GM23338 (cell line): ENCODE measurements at regions not wholly inside any gene's neighbourhood (a gene's known extent, or its start where the extent isn't known, plus 50 kb on each side); places are given as distances from the start of the nearest gene placed in this dataset.

Experiments
- ATAC-seq: fragments of 200-7000 bp; cut with Tn5 transposase; 3 replicates; pipeline ENCODE4 v1.9.1; 2020
- DNase-seq: peaks from one replicate; pipeline ENCODE4 v3.0.0-alpha.2; 2015; ENCODE audit warnings: low spot score
- H2AFZ ChIP-seq: fragments of 200-600 bp; sonication (generic); 2 replicates; pipeline ENCODE4 v1.8.0; 2016; ENCODE audit warnings: antibody characterized with exemption, mild to moderate bottlenecking, moderate library complexity
- H3F3A ChIP-seq: fragments of 200-600 bp; sonication (generic); replicated peaks from 2 replicates; pipeline ENCODE4 v1.8.0; 2017; ENCODE audit warnings: antibody characterized with exemption, mixed run types, low read depth
- H3K27ac ChIP-seq: fragments of 200-600 bp; sonication (generic); 2 replicates; pipeline ENCODE4 v1.6.1; 2016; ENCODE audit warnings: low read depth
- H3K27me3 ChIP-seq: fragments of 200-600 bp; sonication (generic); 2 replicates; pipeline ENCODE4 v1.8.0; 2016; ENCODE audit warnings: mild to moderate bottlenecking, mixed run types, moderate library complexity; ENCODE audit not compliant: insufficient read depth
- H3K36me3 ChIP-seq: fragments of 200-600 bp; sonication (generic); 2 replicates; pipeline ENCODE4 v1.8.0; 2016; ENCODE audit warnings: mild to moderate bottlenecking; ENCODE audit not compliant: insufficient read depth
- H3K4me1 ChIP-seq: fragments of 200-600 bp; sonication (generic); 2 replicates; pipeline ENCODE4 v1.8.0; 2016; ENCODE audit warnings: mild to moderate bottlenecking, moderate library complexity; ENCODE audit not compliant: insufficient read depth
- H3K4me2 ChIP-seq: fragments of 200-600 bp; sonication (generic); 2 replicates; pipeline ENCODE4 v1.7.1; 2017; ENCODE audit warnings: mixed run types
- H3K4me3 ChIP-seq: fragments of 200-600 bp; sonication (generic); 2 replicates; pipeline ENCODE4 v1.6.1; 2016; ENCODE audit warnings: mixed run types
- H3K79me2 ChIP-seq: fragments of 200-600 bp; sonication (generic); replicated peaks from 2 replicates; pipeline ENCODE4 v1.8.0; 2017; ENCODE audit warnings: mild to moderate bottlenecking; ENCODE audit not compliant: insufficient read depth
- H3K9me2 ChIP-seq: fragments of 200-600 bp; sonication (generic); 2 replicates; pipeline ENCODE4 v1.8.0; 2017; ENCODE audit not compliant: insufficient read depth
- H4K20me1 ChIP-seq: fragments of 200-600 bp; sonication (generic); replicated peaks from 2 replicates; pipeline ENCODE4 v1.8.0; 2017; ENCODE audit warnings: mild to moderate bottlenecking; ENCODE audit not compliant: insufficient read depth
- H3K27ac Mint-ChIP-seq: 2 replicates; pipeline ENCODE4 v1.8.0; 2020; ENCODE audit warnings: inconsistent platforms, mild to moderate bottlenecking, moderate library complexity, mixed read lengths
- H3K27me3 Mint-ChIP-seq: 3 replicates; pipeline ENCODE4 v1.8.0; 2022; ENCODE audit warnings: low read depth, mild to moderate bottlenecking, moderate library complexity, mixed read lengths, inconsistent platforms; ENCODE audit not compliant: insufficient read depth, poor library complexity
- H3K36me3 Mint-ChIP-seq: 3 replicates; pipeline ENCODE4 v1.8.0; 2021; ENCODE audit warnings: low read depth, mild to moderate bottlenecking, inconsistent platforms, moderate library complexity, mixed read lengths
- H3K4me1 Mint-ChIP-seq: 3 replicates; pipeline ENCODE4 v1.8.0; 2020; ENCODE audit warnings: mild to moderate bottlenecking, inconsistent platforms, mixed read lengths
- H3K4me3 Mint-ChIP-seq: 3 replicates; pipeline ENCODE4 v1.8.0; 2021; ENCODE audit warnings: moderate library complexity, mild to moderate bottlenecking, inconsistent platforms, mixed read lengths
- H3K9me3 Mint-ChIP-seq: 3 replicates; pipeline ENCODE4 v1.8.0; 2020; ENCODE audit warnings: moderate library complexity, mild to moderate bottlenecking, inconsistent platforms, mixed read lengths
- CREB1 ChIP-seq: fragments of 250-450 bp; sonication (Bioruptor Pico); IDR thresholded peaks from 2 replicates; pipeline ENCODE4 v1.5.0; 2020; ENCODE audit warnings: low read depth, mild to moderate bottlenecking, moderate library complexity
- EZH2 ChIP-seq: fragments of 200-600 bp; sonication (generic); IDR thresholded peaks from one replicate; pipeline ENCODE4 v1.8.0; 2017; ENCODE audit warnings: antibody characterized with exemption, mild to moderate bottlenecking, low read depth; ENCODE audit not compliant: unreplicated experiment
- EZH2phosphoT487 ChIP-seq: fragments of 200-600 bp; sonication (generic); IDR thresholded peaks from one replicate; pipeline ENCODE4 v1.8.1; 2018; ENCODE audit warnings: antibody characterized with exemption; ENCODE audit not compliant: unreplicated experiment
- JUNB ChIP-seq: IDR thresholded peaks from one replicate; pipeline ENCODE4 v1.6.1; 2016; ENCODE audit warnings: antibody characterized with exemption; ENCODE audit not compliant: unreplicated experiment
- NANOG ChIP-seq: IDR thresholded peaks from 2 replicates; pipeline ENCODE4 v1.6.1; 2016; ENCODE audit warnings: antibody characterized with exemption, borderline replicate concordance
- POLR2AphosphoS5 ChIP-seq: IDR thresholded peaks from 2 replicates; pipeline ENCODE4 v1.6.1; 2016; ENCODE audit warnings: antibody characterized with exemption, low read depth
- STAT1 ChIP-seq: IDR thresholded peaks from one replicate; pipeline ENCODE4 v1.6.1; 2016; ENCODE audit warnings: antibody characterized with exemption; ENCODE audit not compliant: unreplicated experiment
- ZNF114 ChIP-seq: fragments of 250-450 bp; sonication (Bioruptor Pico); IDR thresholded peaks from 2 replicates; pipeline ENCODE4 v1.5.0; 2020; ENCODE audit warnings: mild to moderate bottlenecking, moderate library complexity
- ZNF331 ChIP-seq: fragments of 250-450 bp; sonication (Bioruptor Pico); IDR thresholded peaks from 2 replicates; pipeline ENCODE4 v1.5.0; 2020; ENCODE audit warnings: low read depth, mild to moderate bottlenecking, moderate library complexity
- TF ChIP-seq, protein P1 (sequence below): IDR thresholded peaks from one replicate; pipeline ENCODE4 v1.6.1; 2018; ENCODE audit warnings: antibody characterized with exemption; ENCODE audit not compliant: unreplicated experiment
- TF ChIP-seq, protein P2 (sequence below), 2 experiments: fragments of 200-600 bp in 1 of 2; sonication (generic) in 1 of 2; conservative IDR thresholded peaks; 2 replicates each; pipeline versions ENCODE4 v1.5.1 to v1.6.1; 2016 to 2017; ENCODE audit warnings: antibody characterized with exemption in 2 of 2, low read depth in 2 of 2, mild to moderate bottlenecking in 2 of 2, moderate library complexity in 1 of 2
- TF ChIP-seq, protein P3 (sequence below): IDR thresholded peaks from 2 replicates; pipeline ENCODE4 v1.6.1; 2016; ENCODE audit warnings: antibody characterized with exemption

DNA sequence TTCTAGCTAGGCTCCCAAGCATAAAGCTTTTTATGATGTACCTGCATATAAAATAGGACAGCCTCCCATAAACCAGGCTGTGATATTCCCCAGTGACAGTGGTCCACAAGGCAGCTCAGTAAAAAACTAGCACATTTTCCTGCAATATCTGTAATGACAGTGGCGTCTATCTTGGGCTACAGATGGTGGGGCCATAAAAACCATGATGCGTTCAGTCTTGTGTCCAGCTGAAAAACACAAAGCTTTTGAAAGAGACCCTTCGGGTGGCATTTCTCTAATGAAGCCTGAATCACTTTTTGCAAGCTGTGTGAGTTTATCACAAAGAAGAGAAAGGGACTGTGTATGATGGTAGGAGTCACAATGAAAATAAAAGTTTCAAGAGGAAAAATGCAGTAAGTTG lies 183.5 kb downstream of the DSC3 start:
- Mint-ChIP-seq H3K36me3 (no peaks in the 10 kb centered on the region), H3K9me3 (no peaks in the 10 kb centered on the region), H3K4me3 (no peak overlapping the region), H3K27me3 (no peaks in the 10 kb centered on the region), H3K4me1 (peaks cover 3% of the 10 kb centered on the region; the same call in 2 of the 3 replicates), H3K27ac (no peak overlapping the region)
- H3K4me1 ChIP-seq, result no peaks in the 10 kb centered on the region
- H3F3A ChIP-seq, result no peaks in the 10 kb centered on the region
- H2AFZ ChIP-seq, result no peak overlapping the region
- no peaks in the 10 kb centered on the region for H3K79me2 ChIP-seq
- H3K27ac ChIP-seq, result no peak overlapping the region
- TF ChIP-seq, protein P1, sequence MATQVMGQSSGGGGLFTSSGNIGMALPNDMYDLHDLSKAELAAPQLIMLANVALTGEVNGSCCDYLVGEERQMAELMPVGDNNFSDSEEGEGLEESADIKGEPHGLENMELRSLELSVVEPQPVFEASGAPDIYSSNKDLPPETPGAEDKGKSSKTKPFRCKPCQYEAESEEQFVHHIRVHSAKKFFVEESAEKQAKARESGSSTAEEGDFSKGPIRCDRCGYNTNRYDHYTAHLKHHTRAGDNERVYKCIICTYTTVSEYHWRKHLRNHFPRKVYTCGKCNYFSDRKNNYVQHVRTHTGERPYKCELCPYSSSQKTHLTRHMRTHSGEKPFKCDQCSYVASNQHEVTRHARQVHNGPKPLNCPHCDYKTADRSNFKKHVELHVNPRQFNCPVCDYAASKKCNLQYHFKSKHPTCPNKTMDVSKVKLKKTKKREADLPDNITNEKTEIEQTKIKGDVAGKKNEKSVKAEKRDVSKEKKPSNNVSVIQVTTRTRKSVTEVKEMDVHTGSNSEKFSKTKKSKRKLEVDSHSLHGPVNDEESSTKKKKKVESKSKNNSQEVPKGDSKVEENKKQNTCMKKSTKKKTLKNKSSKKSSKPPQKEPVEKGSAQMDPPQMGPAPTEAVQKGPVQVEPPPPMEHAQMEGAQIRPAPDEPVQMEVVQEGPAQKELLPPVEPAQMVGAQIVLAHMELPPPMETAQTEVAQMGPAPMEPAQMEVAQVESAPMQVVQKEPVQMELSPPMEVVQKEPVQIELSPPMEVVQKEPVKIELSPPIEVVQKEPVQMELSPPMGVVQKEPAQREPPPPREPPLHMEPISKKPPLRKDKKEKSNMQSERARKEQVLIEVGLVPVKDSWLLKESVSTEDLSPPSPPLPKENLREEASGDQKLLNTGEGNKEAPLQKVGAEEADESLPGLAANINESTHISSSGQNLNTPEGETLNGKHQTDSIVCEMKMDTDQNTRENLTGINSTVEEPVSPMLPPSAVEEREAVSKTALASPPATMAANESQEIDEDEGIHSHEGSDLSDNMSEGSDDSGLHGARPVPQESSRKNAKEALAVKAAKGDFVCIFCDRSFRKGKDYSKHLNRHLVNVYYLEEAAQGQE, result no peak
- TF ChIP-seq, protein P2, sequence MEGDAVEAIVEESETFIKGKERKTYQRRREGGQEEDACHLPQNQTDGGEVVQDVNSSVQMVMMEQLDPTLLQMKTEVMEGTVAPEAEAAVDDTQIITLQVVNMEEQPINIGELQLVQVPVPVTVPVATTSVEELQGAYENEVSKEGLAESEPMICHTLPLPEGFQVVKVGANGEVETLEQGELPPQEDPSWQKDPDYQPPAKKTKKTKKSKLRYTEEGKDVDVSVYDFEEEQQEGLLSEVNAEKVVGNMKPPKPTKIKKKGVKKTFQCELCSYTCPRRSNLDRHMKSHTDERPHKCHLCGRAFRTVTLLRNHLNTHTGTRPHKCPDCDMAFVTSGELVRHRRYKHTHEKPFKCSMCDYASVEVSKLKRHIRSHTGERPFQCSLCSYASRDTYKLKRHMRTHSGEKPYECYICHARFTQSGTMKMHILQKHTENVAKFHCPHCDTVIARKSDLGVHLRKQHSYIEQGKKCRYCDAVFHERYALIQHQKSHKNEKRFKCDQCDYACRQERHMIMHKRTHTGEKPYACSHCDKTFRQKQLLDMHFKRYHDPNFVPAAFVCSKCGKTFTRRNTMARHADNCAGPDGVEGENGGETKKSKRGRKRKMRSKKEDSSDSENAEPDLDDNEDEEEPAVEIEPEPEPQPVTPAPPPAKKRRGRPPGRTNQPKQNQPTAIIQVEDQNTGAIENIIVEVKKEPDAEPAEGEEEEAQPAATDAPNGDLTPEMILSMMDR (conservative IDR thresholded peaks at IDR 0.05; ENCODE audit: low read depth in 2 of 2), result no peak
- TF ChIP-seq, protein P3, sequence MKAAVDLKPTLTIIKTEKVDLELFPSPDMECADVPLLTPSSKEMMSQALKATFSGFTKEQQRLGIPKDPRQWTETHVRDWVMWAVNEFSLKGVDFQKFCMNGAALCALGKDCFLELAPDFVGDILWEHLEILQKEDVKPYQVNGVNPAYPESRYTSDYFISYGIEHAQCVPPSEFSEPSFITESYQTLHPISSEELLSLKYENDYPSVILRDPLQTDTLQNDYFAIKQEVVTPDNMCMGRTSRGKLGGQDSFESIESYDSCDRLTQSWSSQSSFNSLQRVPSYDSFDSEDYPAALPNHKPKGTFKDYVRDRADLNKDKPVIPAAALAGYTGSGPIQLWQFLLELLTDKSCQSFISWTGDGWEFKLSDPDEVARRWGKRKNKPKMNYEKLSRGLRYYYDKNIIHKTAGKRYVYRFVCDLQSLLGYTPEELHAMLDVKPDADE, result no peak
- TF ChIP-seq ZNF114 (CRISPR knock-in tag) (no peak), CREB1 (CRISPR knock-in tag) (no peak), ZNF331 (CRISPR knock-in tag) (no peak), EZH2 (no peak)
- no peak for DNase-seq
- no peaks in the 10 kb centered on the region for H3K36me3 ChIP-seq
- ATAC-seq, result no peak
- H3K4me3 ChIP-seq, result no peak overlapping the region
- no peaks in the 10 kb centered on the region for H4K20me1 ChIP-seq
- no peaks in the 10 kb centered on the region for H3K27me3 ChIP-seq
- no peaks in the 10 kb centered on the region; the same call in 1 of the 2 replicates for H3K9me2 ChIP-seq
- H3K4me2 ChIP-seq, result no peak overlapping the region

DNA sequence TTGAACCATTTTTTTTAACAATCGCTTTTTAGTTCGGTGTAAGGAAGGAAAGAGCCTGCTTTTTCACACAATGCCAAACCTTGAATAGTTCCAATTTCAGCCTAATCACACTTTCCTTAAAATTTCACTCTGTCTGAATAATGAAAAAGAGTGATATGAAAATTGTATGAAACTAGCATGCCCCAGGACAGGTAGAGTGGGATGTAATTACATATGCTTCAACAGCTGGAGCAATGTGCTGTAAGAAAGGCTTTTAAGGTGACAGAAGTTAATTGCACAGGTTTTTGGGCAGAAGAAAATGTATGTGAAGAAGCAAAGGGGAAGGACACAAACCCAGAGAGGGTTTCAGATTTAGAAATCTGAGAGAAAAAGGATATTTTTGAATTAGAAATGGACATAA lies 184.0 kb downstream of the DSC3 start:
- H3K27ac Mint-ChIP-seq, result no peak overlapping the region
- H3K79me2 ChIP-seq, result no peaks in the 10 kb centered on the region
- H3K9me3 Mint-ChIP-seq, result no peaks in the 10 kb centered on the region
- DNase-seq (no peak), ATAC-seq (no peak)
- H3F3A ChIP-seq, result no peaks in the 10 kb centered on the region
- no peak overlapping the region for H3K4me2 ChIP-seq
- no peaks in the 10 kb centered on the region for H4K20me1 ChIP-seq
- no peak overlapping the region for H2AFZ ChIP-seq
- no peak overlapping the region for H3K4me3 Mint-ChIP-seq
- no peaks in the 10 kb centered on the region for H3K36me3 ChIP-seq
- H3K4me1 ChIP-seq, result no peaks in the 10 kb centered on the region
- H3K27ac ChIP-seq, result no peak overlapping the region
- H3K36me3 Mint-ChIP-seq, result no peaks in the 10 kb centered on the region
- peaks cover 2% of the 10 kb centered on the region for H3K27me3 Mint-ChIP-seq
- no peaks in the 10 kb centered on the region for H3K9me2 ChIP-seq
- H3K27me3 ChIP-seq, result no peaks in the 10 kb centered on the region
- H3K4me3 ChIP-seq, result no peak overlapping the region
- peaks cover 3% of the 10 kb centered on the region; the same call in 2 of the 3 replicates for H3K4me1 Mint-ChIP-seq
- TF ChIP-seq NANOG (no peak), JUNB (no peak), POLR2AphosphoS5 (no peak), STAT1 (no peak), EZH2phosphoT487 (no peak)
- TF ChIP-seq, protein P3, result no peak
- TF ChIP-seq, protein P2 (conservative IDR thresholded peaks at IDR 0.05; ENCODE audit: low read depth in 2 of 2), result no peak
